OCI-LY7 (cell line): ENCODE measurements at regions not wholly inside any gene's neighbourhood (a gene's known extent, or its start where the extent isn't known, plus 50 kb on each side); places are given as distances from the start of the nearest gene placed in this dataset.

Experiments used
- BruUV-seq: library from RNA; stranded (reverse); fragments of 400-500 nt; replicated peaks from 2 replicates; lab custom pipeline; 2021; lab: Mats Ljungman, UMichigan
- CTCF ChIA-PET: fragments of 300-600 bp; sonication (Branson Sonifier 250); formaldehyde crosslinking; loops from one replicate; lab custom pipeline; 2022; ENCODE audit warnings: antibody characterized with exemption; ENCODE audit not compliant: unreplicated experiment; lab: Charles Lee
- POLR2A ChIA-PET: fragments of 300-600 bp; sonication (Branson Sonifier 250); formaldehyde crosslinking; loops from one replicate; lab custom pipeline; 2022; ENCODE audit warnings: antibody characterized with exemption; lab: Charles Lee
- DNase-seq: peaks from one replicate; pipeline ENCODE4 v3.0.0-alpha.2; 2015; ENCODE audit warnings: low spot score
- H2AFZ ChIP-seq: fragments of 200-600 bp; sonication (generic), shearing (Covaris generic); 2 replicates; pipeline ENCODE4 v1.6.1; 2014; ENCODE audit warnings: mild to moderate bottlenecking, antibody characterized with exemption, low read length, moderate library complexity
- H3K27ac ChIP-seq: fragments of 200-600 bp; sonication (generic); 2 replicates; pipeline ENCODE4 v1.5.1; 2014; ENCODE audit warnings: mixed run types, low read depth, mild to moderate bottlenecking, moderate library complexity, low read length, inconsistent platforms; ENCODE audit not compliant: poor library complexity, severe bottlenecking
- H3K36me3 ChIP-seq: fragments of 200-600 bp; sonication (generic); 2 replicates; pipeline ENCODE4 v1.6.1; 2014; ENCODE audit warnings: mild to moderate bottlenecking, antibody characterized with exemption, low read length, moderate library complexity, mixed read lengths; ENCODE audit not compliant: insufficient read depth
- H3K4me1 ChIP-seq: fragments of 200-600 bp; sonication (generic); 2 replicates; pipeline ENCODE4 v1.5.1; 2014; ENCODE audit warnings: mild to moderate bottlenecking, low read length; ENCODE audit not compliant: insufficient read depth, poor library complexity, severe bottlenecking
- H3K4me2 ChIP-seq: fragments of 200-600 bp; sonication (generic); 2 replicates; pipeline ENCODE4 v1.6.1; 2014; ENCODE audit warnings: mild to moderate bottlenecking, low read length
- H3K4me3 ChIP-seq: fragments of 200-600 bp; sonication (generic); 2 replicates; pipeline ENCODE4 v1.5.1; 2014; ENCODE audit warnings: mild to moderate bottlenecking, low read depth, low read length; ENCODE audit not compliant: poor library complexity, severe bottlenecking
- H3K79me2 ChIP-seq: fragments of 200-600 bp; sonication (generic); 2 replicates; pipeline ENCODE4 v1.6.1; 2016; ENCODE audit warnings: low read depth, mild to moderate bottlenecking, low read length, moderate library complexity, mixed read lengths; ENCODE audit not compliant: insufficient read depth
- H3K9me2 ChIP-seq: fragments of 200-600 bp; sonication (generic); 2 replicates; pipeline ENCODE4 v1.6.1; 2016; ENCODE audit warnings: mild to moderate bottlenecking, low read length, mixed read lengths; ENCODE audit not compliant: insufficient read depth
- H3K9me3 ChIP-seq: fragments of 200-600 bp; sonication (generic); 2 replicates; pipeline ENCODE4 v1.6.1; 2014; ENCODE audit warnings: mild to moderate bottlenecking, mixed run types, low read length, mixed read lengths
- H4K20me1 ChIP-seq: fragments of 200-600 bp; sonication (generic); 2 replicates; pipeline ENCODE4 v1.6.1; 2014; ENCODE audit warnings: mild to moderate bottlenecking, antibody characterized with exemption, low read length, moderate library complexity, mixed read lengths; ENCODE audit not compliant: insufficient read depth
- EZH2phosphoT487 ChIP-seq: fragments of 200-600 bp; sonication (generic); IDR thresholded peaks from 2 replicates; pipeline ENCODE4 v1.6.1; 2018; ENCODE audit warnings: low read depth, borderline replicate concordance, mild to moderate bottlenecking, mixed run types, antibody characterized with exemption, low read length, moderate library complexity, mixed read lengths
- intact Hi-C: fragments of 100-400 bp; cut with micrococcal nuclease; formaldehyde crosslinking; loops from one replicate; pipeline ENCODE4 v1.10.0; 2022; ENCODE audit not compliant: unreplicated experiment
- TF ChIP-seq, protein P1 (sequence below): fragments of 200-600 bp; sonication (generic); conservative IDR thresholded peaks from 2 replicates; pipeline ENCODE4 v1.5.1; 2014; ENCODE audit warnings: mild to moderate bottlenecking, antibody characterized with exemption, low read length, moderate library complexity, mixed read lengths

- H3K27ac ChIP-seq = no peak overlapping the region
- intact Hi-C loops = no loop called here
Observed at GRCh38 chr3:69588170-69588569, 151.1 kb upstream of the MITF start.

DNA sequence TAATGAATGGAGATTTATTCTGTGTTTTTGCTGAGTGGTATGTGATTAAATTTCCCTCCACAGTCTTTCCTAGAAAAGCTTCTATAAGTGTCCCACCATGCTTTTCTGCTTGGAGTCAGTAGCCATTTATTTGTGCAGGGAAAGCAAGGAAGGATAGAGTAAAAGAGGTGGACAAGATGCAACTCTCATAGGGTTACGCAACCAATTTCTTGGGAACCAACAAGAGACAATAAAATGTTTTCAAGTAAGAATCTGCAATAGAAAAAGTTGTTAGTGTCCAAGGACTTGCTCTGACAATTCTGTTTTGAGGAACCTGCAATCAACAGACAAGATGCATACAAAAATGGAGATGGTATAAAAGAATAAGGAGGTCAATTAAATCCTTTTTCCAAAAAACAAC lies 153.8 kb upstream of the MITF start:
- no peaks in the 10 kb centered on the region for H3K36me3 ChIP-seq
- H4K20me1 ChIP-seq = no peaks in the 10 kb centered on the region
- no peak overlapping the region for H2AFZ ChIP-seq
- POLR2A ChIA-PET = no interaction called here
- H3K27ac ChIP-seq = no peak overlapping the region
- H3K9me2 ChIP-seq = no peaks in the 10 kb centered on the region
- no peaks in the 10 kb centered on the region for H3K79me2 ChIP-seq
- H3K4me3 ChIP-seq = no peak overlapping the region
- no peak for TF ChIP-seq EZH2phosphoT487
- TF ChIP-seq, protein P1, sequence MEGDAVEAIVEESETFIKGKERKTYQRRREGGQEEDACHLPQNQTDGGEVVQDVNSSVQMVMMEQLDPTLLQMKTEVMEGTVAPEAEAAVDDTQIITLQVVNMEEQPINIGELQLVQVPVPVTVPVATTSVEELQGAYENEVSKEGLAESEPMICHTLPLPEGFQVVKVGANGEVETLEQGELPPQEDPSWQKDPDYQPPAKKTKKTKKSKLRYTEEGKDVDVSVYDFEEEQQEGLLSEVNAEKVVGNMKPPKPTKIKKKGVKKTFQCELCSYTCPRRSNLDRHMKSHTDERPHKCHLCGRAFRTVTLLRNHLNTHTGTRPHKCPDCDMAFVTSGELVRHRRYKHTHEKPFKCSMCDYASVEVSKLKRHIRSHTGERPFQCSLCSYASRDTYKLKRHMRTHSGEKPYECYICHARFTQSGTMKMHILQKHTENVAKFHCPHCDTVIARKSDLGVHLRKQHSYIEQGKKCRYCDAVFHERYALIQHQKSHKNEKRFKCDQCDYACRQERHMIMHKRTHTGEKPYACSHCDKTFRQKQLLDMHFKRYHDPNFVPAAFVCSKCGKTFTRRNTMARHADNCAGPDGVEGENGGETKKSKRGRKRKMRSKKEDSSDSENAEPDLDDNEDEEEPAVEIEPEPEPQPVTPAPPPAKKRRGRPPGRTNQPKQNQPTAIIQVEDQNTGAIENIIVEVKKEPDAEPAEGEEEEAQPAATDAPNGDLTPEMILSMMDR = no peak
- no TSS peak for BruUV-seq
- intact Hi-C loops = no loop called here
- no peak overlapping the region for H3K4me2 ChIP-seq
- no peaks in the 10 kb centered on the region for H3K4me1 ChIP-seq
- CTCF ChIA-PET = no interaction called here
- no peak for DNase-seq
- no peaks in the 10 kb centered on the region for H3K9me3 ChIP-seq

More at GRCh38 chr3:69588170-69588569, 151.1 kb upstream of the MITF start:
- Histone ChIP-seq H3K4me1 (no peaks in the 10 kb centered on the region), H4K20me1 (no peaks in the 10 kb centered on the region), H2AFZ (no peak overlapping the region), H3K79me2 (no peaks in the 10 kb centered on the region), H3K36me3 (no peaks in the 10 kb centered on the region), H3K9me2 (no peaks in the 10 kb centered on the region), H3K4me3 (no peak overlapping the region), H3K4me2 (no peak overlapping the region), H3K9me3 (no peaks in the 10 kb centered on the region)
- TF ChIP-seq, protein P1 = no peak
- TF ChIP-seq EZH2phosphoT487 = no peak
- ChIA-PET CTCF (no interaction called here), POLR2A (interaction anchor here (0.7 kb wide), 1 partner anchor 1160 kb away, joined by 3 read pairs; no protein-coding TSS in a partner anchor)
- DNase-seq = no peak
- BruUV-seq = no TSS peak

DNA sequence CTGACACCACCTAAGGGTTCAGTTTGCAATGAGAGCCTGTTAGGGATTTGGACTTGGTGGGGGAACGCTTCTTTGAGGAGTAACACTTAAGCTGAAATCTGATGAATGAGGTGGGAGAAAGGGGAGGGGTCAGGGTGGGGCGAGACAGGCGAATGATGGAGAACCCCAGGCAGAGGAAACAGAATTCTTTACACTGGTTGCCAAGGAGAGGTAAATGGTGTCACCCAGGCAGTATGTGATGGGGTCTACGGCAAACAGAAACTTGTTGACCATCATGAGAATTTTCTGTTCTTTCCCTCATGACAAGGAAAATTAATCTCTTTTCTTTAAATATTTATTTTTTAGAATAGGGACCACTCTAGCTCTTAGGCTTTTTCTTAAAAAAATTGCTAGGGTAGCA lies 157.2 kb upstream of the MITF start:
- ChIA-PET CTCF (no interaction called here), POLR2A (interaction anchor here (0.9 kb wide), 1 partner anchor 12 kb away, joined by 3 read pairs; no protein-coding TSS in a partner anchor)
- TF ChIP-seq EZH2phosphoT487 = no peak
- TF ChIP-seq, protein P1 = no peak
- BruUV-seq = no TSS peak
- no peaks in the 10 kb centered on the region for H3K36me3 ChIP-seq
- no peak overlapping the region for H3K4me3 ChIP-seq
- no peaks in the 10 kb centered on the region for H3K9me3 ChIP-seq
- DNase-seq = no peak
- intact Hi-C loops = no loop called here
- no peaks in the 10 kb centered on the region for H3K79me2 ChIP-seq
- no peak overlapping the region for H2AFZ ChIP-seq
- no peak overlapping the region for H3K4me2 ChIP-seq
- no peaks in the 10 kb centered on the region for H4K20me1 ChIP-seq
- H3K4me1 ChIP-seq = no peaks in the 10 kb centered on the region
- H3K27ac ChIP-seq = no peak overlapping the region
- H3K9me2 ChIP-seq = no peaks in the 10 kb centered on the region
